ENCODE measurements at regions not wholly inside any gene's neighbourhood (a gene's known extent, or its start where the extent isn't known, plus 50 kb on each side); places are given as distances from the start of the nearest gene placed in this dataset.
"Not testable (repeated sequence)": the region's sequence is repeated elsewhere in the genome, so short reads cannot be mapped to it uniquely, and the experiment has no call there.

DNA sequence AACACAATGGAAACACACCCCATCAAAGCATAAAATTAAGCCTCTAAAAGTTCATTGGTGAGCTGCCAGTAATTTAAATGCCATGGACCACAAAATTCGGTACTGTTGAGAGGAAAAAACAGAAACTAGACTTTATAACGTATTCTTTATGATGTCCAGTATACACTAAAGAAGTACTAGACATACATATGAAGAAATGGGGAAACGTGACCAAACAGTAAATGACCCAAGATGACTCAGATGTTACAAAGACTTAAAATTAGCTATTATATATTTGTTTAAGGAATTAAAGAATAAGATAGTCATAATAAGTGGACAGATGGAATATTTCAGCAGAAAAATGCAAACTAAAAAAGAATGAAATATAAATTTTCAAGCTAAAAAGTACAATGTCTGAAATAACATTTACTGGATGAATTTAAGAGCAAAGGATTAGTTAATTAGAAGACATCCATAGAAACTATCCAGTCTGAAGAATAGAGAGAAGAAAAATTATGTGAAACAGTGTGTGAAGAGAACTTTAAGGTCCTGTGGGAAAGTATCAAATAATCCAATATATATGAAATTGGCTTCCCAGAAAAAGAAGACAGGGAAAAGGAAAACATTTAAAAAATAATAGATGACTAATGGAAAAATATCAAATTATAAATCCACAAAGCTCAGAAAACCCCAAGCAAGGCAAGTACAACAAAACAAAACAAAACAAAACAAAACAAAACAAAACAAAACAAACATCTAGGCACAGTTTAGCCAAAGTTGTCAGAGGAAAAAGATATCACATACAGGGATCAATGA lies 69.4 kb downstream of the SAMD9 start:
- no peak for DNase-seq

DNA sequence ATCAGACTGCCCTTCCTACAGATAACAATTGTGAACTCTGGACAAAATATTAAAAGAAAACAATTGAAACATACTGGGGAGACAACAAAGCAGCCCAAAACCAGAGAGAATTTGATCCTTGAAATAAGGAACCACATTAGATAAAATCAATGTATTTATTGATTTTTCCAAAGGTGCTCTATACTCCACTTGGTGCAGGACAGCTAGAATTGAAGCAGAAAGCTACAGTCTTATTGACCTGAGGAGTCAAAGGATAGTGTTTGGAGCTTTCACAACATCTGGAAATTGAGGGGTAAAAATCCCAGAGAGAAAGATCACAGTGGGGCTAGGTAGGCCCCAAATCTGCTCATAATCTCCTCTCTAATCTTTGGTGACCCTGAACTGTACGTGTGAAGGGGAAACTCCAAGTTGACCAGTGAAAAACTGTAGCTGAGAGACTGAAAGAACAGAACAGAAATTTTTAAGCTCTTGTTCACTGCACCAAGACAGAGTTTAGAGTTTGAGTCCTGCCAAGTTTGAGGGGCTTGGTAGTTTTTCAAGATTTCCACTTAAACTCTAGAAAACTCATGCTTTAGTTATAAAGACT lies 70.2 kb downstream of the SAMD9 start:
- DNase-seq = no peak

DNA sequence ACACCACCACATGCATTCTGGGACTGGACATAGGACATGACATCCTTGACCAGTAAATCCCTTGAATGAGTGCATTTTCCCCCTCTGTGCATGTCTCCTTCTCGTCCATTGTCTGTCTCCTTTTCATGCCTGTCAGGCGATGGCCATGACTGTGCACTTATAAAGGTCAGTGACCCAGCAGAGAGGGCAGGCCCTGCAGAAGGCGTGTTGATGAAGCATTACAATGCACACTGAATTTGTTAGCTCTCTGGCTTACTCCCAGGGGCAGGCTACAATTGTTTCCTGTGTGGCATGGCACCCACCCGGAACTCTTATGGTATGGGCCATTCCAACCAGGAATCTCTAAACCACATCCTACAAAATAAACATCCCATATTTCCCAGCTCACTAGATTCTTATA lies 71.1 kb downstream of the SAMD9 start:
- no peak for DNase-seq

DNA sequence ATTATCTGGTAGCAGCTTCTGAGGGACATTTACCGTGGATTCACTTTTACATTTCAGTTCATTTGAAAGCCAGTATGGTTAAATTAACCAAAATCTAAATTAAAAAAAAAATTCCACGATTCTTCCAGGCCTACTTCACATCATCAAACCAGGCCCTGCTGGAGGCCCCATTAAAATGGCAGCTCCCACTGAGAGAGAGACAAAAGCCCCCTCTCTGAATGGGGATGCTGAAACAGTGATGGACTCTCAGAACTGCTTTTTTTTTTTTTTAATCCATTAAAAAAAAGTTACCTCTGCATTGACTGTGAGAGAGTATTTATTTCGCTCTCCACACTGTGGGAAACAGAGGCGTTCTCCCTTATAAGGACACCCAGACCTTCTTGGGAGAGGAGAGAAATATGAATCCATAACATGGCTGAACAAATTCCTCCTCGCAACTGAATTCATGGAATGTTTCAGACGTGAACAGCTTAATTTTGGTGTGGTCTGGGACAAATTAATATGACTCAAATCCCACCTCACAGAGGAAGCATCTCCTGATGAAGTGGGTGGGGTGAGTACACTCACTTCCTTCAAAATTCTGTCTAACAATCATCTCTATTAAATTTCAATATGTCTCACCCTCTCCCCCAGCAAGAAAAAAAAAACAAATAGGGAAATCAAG lies 73.5 kb downstream of the SAMD9 start:
- DNase-seq = no peak

DNA sequence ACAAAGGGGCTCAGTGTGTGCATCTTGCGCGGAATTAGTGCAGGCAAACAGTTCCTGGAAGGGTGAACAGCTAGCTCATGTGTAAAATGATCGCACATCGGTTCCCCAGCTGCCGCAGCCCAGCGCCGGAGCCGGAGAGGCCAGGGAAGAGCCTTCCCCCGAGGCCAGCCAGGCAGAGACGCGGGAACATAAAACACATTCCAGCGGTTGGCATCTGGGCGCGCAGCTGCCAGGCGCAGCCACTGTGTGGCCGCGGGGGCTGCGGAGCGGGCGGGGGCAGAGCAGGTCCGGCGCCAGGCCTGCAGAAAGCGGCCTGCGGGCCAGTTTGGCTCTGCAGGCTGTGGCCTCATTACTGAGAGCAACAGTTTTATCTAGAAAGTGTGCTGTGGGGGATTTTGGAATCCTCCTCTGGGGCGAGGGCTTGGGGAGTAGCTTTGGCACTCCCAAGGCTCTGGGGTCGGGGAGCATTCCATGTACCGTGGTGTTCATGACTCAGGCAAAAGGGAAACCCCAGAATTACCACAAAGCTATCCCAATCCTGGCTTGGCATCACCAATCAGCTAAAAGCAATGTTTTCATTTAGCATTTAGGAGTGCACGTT lies 74.3 kb downstream of the SAMD9 start:
- no peak for DNase-seq

DNA sequence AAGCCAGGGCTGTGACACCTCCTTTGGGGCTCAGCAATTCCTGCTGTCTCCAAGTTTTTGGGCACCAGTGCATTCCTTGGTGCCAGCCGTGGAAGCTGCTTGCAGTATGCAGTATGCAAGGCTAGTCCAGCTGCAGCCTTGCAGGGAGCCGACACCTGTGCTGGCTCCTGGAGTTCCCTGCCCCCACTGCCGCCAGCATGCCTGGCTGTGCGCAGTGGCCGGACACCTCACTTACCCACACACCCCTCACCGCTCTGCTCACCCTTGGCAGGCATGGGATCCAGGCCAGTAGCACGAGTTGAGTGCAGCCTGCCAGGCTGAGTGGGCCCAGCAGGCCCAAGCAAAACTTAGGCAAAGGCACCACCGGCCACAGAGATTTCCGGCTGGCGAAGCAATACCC lies 77.4 kb downstream of the SAMD9 start:
- DNase-seq = no peak

DNA sequence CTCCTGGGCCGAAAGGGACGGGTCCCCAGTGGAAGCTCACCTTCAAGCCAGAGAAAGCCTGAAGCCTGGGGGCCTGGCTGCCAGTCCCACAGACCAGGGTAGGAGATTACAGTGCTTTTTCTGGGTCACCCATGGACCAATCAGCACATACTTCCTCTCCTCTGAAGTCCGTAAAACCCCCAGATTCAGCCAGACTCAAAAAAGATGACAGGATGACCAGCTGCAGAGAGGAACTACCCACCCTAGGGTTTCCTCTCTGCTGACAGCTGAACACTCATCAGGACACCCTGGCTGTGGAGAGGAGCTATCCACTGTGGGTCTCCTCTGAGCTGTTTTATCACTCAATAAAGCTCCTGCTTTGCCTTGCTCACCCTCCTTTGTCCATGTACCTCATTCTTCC lies 78.0 kb downstream of the SAMD9 start:
- DNase-seq = no peak

DNA sequence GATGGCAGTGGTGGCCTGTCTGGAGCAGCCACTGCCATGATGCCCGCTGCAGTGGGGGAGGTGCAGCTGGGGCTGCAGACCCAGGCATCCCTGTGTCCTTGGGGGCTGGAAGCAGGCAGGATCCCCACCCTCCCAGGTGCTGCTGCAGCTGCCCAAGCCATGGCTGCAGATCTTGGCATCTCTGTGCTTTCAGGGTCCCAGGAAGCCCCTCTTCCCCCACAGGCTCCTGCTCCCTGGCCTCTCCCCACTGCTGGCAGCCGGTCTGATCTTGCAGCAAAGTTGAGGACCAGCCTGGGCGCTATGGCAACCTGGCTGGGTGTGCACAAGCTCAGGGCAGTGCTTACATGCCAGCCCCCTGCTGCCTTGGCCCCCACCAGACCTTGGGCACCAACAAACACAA lies 78.5 kb downstream of the SAMD9 start:
- DNase-seq = no peak

DNA sequence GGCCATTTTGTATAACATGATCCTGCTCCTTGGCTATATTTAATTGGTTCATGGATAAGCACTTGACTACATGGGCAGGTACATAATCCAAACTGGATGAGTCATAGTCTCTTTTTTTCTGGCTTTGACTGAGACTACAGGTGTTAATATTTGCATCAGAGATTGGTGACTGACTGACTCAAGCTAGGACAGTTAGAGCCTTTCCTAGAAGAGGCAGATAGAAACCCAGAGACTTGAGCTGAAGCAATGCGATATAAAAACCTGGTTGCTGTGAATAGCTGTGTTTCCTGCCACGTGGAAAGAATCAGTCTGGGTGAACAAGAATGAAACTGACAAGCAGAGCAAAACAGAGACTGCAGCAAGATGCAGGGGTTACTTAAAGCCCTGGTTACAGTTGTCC lies 81.0 kb downstream of the SAMD9 start:
- DNase-seq = no peak

DNA sequence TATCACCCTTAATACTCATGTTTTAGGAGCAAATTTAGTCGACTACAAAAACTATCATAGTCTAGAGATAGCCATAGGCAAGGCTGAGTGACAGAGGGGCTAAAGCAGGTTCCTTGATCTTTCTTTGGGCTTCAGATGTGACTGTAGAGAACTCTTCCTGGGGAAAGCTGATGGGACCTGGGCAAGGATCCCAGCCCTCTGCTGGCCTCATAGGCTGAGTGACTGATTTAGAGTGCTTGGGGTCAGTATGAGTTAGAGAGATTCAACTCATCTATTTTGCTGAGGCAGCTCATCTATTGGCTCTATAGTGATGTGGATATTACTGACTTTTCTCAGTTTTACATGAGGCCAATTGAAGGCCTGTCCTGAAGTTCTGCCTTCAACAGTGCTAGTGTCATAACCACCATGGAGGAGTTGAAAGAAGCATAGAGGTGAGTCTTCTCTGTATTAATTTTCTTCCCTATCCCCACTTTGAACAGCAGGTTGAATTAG lies 81.6 kb downstream of the SAMD9 start:
- DNase-seq = no peak

DNA sequence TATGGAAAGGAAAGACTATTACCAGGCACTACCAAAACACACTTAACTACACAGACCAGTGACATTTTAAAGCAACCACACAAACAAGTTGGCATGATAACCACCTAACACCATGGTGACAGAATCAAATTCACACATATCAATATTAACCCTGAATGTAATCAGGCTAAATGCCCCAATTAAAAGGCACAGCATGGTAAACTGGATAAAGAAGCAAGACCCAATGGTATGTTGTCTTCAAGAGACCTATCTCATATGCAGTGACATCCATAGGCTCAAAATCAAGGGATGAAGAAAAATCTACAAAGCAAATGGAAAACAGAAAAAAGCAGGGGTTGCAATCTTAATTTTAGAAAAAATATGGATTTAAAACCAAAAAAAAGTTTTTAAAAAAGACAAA lies 86.0 kb downstream of the SAMD9 start:
- no peak for DNase-seq

DNA sequence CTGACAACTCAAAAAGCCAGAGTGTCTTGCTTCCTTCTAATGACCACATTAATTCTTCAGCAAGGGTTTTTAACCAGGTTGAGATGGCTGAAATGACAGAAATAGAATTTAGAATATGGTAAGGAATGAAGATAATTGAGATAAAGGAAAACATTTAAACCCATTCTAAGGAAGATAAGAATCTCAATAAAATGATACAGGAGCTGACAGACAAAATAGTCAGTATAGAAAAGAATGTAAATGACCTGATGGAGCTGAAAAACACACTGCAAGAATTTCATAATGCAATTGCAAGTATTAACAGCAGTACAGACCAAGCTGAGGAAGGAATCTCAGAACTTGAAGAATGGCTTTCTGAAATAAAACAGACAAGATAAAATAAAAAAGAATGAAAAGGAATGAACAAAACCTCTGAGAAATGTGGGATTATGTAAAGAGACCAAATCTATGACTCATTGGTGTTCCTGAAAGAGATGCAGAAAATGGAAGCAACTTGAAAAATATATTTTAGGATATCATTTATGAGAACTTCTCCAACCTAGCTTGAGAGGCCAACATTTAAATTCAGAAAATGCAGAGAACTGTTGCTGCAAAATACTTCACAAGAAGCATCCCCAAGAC lies 87.1 kb downstream of the SAMD9 start:
- no peak for DNase-seq

DNA sequence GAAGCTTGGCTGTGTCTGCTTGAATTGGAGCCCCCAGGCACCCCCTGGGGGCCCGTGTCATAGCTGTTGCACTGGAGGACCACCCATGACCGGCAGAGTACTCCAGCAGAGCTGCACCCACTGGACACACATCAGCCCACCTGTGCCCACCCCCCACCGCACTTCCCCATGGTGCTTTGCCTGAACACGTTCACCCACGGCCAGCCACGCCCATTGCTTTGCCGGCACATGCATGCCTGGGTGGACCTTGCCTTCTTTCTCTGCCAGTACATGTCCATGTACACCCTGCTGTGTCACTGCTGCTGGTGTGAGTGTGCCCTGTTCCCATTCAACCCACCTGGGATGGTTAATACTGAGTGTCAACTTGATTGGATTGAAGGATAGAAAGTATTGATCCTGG lies 88.7 kb downstream of the SAMD9 start:
- no peak for DNase-seq

DNA sequence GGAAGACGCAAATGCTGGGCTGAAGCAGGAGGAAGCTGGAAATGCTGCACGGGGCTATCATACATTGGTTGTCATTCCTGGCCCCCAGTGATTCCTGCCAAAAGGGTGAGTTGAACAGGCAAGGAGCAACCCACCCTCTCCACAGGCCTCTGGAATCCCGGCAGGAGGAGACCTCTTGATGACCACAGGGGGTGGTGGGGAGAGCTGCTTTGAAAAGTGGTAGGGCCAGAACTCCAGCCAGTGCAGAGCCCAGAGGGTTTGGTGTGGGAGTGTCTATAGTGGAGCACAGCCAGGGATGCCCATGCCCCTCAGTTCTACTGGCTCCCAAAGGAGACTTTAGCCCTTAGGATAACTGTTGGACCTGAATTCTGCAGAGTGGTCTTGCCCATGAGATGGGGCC lies 89.2 kb downstream of the SAMD9 start:
- DNase-seq = no peak

DNA sequence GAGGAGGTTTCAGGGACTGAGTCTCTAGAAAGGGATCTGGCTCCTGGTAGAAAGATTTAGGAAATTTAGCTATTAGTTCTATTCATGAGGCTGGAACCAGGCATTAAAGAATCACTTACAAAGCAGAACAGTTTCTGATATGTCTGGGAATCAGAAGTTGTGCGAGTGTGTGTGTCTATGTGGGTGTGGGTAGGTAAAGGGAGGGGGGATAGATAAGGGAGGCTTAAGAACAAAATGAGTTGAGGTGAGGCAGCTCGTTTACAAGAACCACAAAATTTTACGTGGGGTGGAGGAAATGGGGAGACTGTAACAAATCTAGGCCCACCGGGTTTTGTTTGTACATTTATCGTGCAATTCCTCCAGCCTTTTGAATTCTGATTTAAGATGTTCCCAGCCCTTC lies 90.7 kb downstream of the SAMD9 start:
- DNase-seq = no peak

DNA sequence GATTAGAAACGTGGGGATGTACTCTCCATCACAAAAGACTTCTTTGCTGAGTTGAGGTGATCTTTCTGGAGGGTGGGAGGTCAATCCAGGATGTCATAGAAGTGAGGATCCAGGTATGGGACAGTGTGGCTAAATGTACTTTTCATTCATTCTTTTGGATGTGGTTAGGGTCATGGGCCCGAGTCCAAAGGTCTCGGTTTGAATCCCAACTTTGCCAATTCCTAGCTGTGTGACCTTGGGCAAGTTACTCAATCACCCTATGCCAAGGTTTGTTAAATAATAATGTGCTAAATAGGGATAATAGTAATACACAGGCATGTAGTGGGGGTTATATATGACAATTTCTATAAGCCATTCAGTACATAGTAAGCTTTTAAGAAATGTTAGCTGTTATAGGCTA lies 91.4 kb downstream of the SAMD9 start:
- no peak for DNase-seq

DNA sequence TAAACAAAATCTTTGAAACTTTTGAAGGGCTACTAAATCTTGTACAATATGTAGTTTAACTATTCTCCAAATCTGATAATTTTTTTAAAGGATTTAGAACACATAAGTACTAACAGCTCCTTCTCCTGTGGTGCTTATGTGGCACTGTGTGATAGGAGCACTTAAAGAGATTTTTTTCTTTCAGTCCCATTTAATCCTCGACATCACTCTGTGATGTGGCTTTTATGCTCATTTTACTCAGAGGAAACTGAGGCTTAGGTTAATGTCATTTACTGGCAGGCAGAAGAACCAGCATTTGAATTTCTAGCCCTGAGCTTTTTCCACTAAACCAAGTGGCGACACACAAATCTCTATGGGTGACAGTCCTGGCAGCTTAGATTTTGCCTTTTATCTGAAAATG lies 92.4 kb downstream of the SAMD9 start:
- DNase-seq = no peak

DNA sequence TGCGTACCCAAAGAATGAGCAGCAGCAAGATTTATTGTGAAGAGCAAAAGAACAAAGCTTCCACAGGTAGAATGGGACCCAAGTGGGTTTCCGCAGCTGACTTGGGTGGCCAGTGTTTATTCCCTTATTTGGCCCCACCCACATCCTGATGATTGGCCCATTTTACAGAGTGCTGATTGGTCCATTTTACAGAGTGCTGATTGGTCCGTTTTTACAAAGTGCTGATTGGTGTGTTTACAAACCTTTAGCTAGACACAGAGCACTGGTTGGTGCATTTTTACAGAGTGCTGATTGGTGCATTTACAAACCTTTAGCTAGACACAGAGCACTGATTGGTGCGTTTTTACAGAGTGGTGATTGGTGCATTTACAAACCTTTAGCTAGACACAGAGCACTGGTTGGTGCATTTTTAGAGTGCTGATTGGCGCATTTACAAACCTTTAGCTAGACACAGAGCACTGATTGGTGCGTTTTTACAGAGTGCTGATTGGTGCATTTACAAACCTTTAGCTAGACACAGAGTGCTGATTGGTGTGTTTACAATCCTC lies 94.8 kb downstream of the SAMD9 start:
- DNase-seq = not testable (repeated sequence)

DNA sequence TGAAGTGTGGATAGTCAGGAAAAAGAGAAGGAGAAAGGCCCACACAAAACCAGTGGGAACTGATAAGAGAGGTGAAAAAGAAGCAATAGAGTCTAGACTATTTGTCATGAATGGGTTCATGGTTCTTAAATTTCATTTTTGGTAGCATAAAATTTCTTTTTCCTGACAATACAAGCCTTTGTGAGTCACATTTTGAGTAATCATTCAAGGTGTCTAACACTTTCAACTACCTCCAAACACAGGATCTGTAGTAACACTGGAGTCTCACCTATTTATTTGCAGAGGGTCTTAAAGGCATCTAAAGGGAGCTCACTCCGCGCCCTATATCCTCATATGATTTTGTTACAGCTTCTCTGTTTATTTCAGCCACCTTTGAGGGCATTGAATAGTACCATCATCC lies 96.0 kb downstream of the SAMD9 start:
- no peak for DNase-seq

DNA sequence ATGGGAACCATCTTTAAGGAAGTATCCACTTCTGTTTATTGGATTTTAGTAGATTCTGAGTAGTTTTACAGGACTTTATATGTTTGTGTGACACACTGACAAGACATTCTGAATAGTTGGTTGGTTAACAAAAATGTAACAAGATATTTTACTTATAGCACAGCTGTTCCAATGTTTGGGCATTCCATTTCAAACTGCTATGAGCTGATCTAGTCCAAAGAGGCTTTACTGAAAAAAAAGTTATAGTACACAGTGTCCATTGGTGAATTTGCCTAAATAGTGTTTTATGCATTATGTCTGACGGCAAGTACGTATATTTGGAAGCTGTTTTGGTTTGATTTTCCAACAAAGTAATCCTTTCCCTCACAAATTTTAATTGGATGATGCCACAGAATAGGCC lies 99.1 kb downstream of the SAMD9 start:
- no peak for DNase-seq

DNA sequence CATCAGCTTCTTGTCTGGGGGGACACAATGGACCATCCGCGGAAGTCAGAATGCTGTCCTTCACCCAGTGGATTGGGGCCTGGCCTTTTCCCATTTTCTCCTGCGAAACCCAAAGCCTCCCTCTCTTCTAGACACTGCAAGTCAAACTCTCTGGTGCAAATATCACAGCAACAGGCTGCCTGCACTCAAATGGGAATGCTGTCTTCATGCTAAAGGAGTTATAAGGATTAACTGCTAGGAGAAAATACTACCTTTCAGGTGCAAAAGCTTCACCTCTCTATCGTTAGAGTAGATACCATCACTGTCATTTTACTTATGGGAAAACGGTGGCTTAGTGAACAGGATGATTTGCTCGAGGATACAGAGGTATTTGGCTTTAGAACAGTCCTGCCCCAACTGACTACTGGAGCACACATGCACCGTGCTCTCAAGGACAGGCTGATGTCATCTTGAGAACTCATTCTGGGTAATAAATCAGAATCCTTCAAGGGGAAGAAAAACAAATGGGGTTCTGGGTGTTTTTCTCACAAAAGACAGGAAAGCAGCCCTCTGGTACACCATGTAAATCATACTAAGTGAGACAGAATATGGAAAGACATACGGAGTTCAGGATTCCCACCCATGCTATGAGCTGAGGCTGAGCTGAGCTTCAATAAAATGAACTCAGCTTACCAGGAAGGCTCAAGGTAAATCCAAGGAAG lies 100.9 kb downstream of the SAMD9 start:
- DNase-seq = no peak

DNA sequence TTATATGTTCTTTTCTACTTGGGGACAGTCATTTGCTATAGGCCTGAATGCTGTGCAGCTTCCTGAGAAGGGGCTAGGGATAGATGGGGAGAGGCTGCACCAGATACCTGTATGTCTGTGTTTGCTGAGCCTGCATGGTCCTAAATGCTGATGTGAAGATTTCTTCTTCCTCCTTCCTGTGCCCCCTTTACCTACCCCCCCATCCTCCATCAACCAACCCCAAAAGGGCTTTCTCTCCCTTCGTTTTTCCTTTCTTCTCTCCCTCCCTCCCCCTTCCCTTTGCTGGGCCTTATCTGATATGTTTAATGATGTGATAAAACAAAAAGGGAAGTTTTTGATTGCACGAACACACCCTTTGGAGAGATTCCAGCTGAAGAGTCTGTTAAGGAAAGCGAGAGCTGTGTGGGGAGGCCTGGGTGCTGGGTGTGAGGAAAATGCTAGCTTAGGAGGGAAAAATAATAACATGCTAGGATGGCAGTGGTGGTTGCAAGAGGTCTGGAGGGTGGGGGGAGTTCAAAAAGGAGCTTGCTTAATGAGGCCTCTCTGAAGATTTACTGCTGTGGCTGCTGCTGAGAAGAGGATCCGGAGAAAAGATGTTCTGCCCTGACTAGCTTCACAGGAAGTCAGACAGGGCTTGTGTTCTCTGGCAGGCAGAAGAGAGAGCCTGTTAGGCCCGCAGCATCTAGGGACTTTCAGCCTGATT lies 101.8 kb downstream of the SAMD9 start:
- peak; percentile 5 for DNase-seq

All from CD4-positive, alpha-beta T cell treated with Interleukin-17A for 4 hours (primary cell).